ENCODE measurements at regions not wholly inside any gene's neighbourhood (a gene's known extent, or its start where the extent isn't known, plus 50 kb on each side); places are given as distances from the start of the nearest gene placed in this dataset.

DNA sequence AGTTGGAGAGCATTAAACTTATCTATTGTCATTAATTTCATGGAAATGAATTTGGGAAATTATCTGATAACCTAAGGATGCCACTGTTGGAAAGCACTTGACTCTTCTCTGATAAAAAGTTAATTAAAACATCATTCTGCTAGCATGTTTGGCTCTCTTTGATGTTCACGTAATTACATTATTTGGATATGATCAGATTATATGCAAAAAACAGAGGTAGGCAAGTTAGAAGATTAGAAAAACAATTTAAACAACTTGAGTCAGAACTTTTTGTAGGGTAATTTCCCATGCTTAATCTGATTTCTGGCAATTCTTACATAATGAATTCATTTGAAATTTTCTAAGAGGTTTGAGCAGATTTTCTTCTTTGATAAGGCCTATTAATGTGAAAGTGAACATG lies 882.9 kb downstream of the TRAM1L1 start:
- TF ChIP-seq POLR2A (IDR thresholded peaks at IDR 0.05) = no peak
- TF ChIP-seq, protein P1, sequence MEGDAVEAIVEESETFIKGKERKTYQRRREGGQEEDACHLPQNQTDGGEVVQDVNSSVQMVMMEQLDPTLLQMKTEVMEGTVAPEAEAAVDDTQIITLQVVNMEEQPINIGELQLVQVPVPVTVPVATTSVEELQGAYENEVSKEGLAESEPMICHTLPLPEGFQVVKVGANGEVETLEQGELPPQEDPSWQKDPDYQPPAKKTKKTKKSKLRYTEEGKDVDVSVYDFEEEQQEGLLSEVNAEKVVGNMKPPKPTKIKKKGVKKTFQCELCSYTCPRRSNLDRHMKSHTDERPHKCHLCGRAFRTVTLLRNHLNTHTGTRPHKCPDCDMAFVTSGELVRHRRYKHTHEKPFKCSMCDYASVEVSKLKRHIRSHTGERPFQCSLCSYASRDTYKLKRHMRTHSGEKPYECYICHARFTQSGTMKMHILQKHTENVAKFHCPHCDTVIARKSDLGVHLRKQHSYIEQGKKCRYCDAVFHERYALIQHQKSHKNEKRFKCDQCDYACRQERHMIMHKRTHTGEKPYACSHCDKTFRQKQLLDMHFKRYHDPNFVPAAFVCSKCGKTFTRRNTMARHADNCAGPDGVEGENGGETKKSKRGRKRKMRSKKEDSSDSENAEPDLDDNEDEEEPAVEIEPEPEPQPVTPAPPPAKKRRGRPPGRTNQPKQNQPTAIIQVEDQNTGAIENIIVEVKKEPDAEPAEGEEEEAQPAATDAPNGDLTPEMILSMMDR (IDR thresholded peaks at IDR 0.05) = no peak
